ENCODE measurements at regions not wholly inside any gene's neighbourhood (a gene's known extent, or its start where the extent isn't known, plus 50 kb on each side); places are given as distances from the start of the nearest gene placed in this dataset.

DNA sequence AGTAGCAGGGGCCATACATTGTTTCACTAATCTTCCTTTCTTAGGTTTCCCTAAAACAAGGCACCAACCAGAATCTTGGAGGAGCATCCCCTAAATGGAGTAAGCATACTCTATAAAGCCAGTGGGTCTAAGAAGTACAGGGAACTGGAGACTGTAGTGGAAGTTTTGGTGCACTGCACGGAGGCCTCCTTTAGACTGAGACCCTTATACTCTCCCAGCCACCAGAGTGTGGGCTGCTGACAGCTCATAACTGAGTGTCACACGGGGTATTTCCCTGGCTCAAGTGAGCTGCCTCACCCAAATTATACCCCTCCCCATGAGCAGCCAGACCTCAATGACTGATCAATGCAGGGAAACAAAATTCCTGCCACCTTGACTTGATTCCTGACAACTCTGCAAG, 349.5 kb downstream of the NDFIP2 start:
- DNase-seq (no peak), ATAC-seq (ENCODE audit: poor library complexity) (no peak)
- Mint-ChIP-seq H3K9me3 (no peaks in the 10 kb centered on the region), H3K36me3 (ENCODE audit: low read depth) (no peaks in the 10 kb centered on the region), H3K27me3 (no peaks in the 10 kb centered on the region), H3K27ac (no peak overlapping the region), H3K4me3 (no peak overlapping the region), H3K4me1 (ENCODE audit: low read depth) (no peaks in the 10 kb centered on the region)
- TF ChIP-seq, protein P1, sequence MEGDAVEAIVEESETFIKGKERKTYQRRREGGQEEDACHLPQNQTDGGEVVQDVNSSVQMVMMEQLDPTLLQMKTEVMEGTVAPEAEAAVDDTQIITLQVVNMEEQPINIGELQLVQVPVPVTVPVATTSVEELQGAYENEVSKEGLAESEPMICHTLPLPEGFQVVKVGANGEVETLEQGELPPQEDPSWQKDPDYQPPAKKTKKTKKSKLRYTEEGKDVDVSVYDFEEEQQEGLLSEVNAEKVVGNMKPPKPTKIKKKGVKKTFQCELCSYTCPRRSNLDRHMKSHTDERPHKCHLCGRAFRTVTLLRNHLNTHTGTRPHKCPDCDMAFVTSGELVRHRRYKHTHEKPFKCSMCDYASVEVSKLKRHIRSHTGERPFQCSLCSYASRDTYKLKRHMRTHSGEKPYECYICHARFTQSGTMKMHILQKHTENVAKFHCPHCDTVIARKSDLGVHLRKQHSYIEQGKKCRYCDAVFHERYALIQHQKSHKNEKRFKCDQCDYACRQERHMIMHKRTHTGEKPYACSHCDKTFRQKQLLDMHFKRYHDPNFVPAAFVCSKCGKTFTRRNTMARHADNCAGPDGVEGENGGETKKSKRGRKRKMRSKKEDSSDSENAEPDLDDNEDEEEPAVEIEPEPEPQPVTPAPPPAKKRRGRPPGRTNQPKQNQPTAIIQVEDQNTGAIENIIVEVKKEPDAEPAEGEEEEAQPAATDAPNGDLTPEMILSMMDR (IDR thresholded peaks at IDR 0.05) = no peak
- Histone ChIP-seq H3K9me3 (ENCODE audit: control insufficient read depth in 1 of 2, insufficient read depth in 1 of 2, low read length in 2 of 2) (no peaks in the 10 kb centered on the region), H3K4me3 (ENCODE audit: low read length) (no peak overlapping the region), H3K27me3 (ENCODE audit: control insufficient read depth in 1 of 2, insufficient read depth in 2 of 2, low read length in 2 of 2) (no peaks in the 10 kb centered on the region), H3K4me1 (ENCODE audit: insufficient read depth, low read length) (no peaks in the 10 kb centered on the region), H3K27ac (ENCODE audit: low read depth in 1 of 2, low read length in 2 of 2) (no peak overlapping the region), H3K36me3 (ENCODE audit: insufficient read depth, low read length) (no peaks in the 10 kb centered on the region)
- intact Hi-C loops (cut with DNase I, micrococcal nuclease) = no loop called here
- CTCF ChIA-PET = no interaction called here
- POLR2A ChIA-PET = no interaction called here

DNA sequence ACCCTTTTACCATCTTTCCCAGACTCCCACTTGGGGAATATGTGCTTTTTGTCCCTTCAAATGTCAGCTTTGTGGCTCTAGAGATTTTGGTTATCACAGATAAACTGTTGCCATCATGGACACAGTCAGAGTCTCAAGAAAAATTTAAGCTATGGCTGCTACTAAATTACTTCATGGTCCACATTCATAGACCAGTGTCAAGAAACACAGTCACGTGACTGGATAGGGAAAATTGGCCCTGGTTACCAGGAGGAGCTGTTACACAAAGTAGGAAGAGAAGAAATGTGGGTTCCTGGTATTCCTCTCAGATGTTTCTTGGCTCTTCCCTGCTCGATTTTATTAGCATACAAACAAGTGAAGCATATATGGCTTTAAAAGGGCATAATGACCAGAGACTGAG, 348.9 kb downstream of the NDFIP2 start:
- Histone ChIP-seq H3K27ac (ENCODE audit: low read depth in 1 of 2, low read length in 2 of 2) (no peak overlapping the region), H3K27me3 (ENCODE audit: control insufficient read depth in 1 of 2, insufficient read depth in 2 of 2, low read length in 2 of 2) (no peaks in the 10 kb centered on the region)
- POLR2A ChIA-PET = no interaction called here

DNA sequence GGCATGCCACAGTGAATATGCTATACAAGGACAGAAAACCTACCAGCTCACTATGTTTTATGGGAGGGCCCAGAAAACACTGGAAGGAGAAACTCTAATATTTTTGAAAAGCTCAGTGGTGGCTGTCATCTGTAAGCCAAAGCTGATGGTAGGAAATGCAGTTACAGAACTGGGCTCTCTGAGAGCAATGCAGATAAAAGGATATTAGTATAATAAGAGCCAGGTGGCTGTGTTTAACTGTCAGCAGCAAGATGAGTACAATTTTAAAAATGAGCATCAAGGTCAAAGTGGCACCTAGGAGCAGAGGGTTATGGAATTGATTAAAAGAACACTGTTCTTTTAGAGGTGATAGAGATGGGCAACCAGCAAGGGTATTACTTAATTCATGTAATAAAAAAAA, 345.0 kb downstream of the NDFIP2 start:
- no peaks in the 10 kb centered on the region for H3K36me3 Mint-ChIP-seq (ENCODE audit: low read depth)
- DNase-seq = no peak
- Histone ChIP-seq H3K4me1 (ENCODE audit: insufficient read depth, low read length) (no peaks in the 10 kb centered on the region), H3K27ac (ENCODE audit: low read depth in 1 of 2, low read length in 2 of 2) (no peak overlapping the region), H3K9me3 (ENCODE audit: control insufficient read depth in 1 of 2, insufficient read depth in 1 of 2, low read length in 2 of 2) (no peaks in the 10 kb centered on the region), H3K27me3 (ENCODE audit: control insufficient read depth in 1 of 2, insufficient read depth in 2 of 2, low read length in 2 of 2) (no peaks in the 10 kb centered on the region), H3K36me3 (ENCODE audit: insufficient read depth, low read length) (no peaks in the 10 kb centered on the region), H3K4me3 (ENCODE audit: low read length) (no peak overlapping the region)
- no peak overlapping the region for H3K27ac Mint-ChIP-seq
- TF ChIP-seq, protein P1 (IDR thresholded peaks at IDR 0.05) = no peak
- ChIA-PET POLR2A (no interaction called here), CTCF (no interaction called here)
- H3K27me3 Mint-ChIP-seq = no peaks in the 10 kb centered on the region
- ATAC-seq (ENCODE audit: poor library complexity) = no peak
- no peaks in the 10 kb centered on the region for H3K4me1 Mint-ChIP-seq (ENCODE audit: low read depth)
- H3K4me3 Mint-ChIP-seq = no peak overlapping the region
- no peaks in the 10 kb centered on the region for H3K9me3 Mint-ChIP-seq
- intact Hi-C loops (cut with DNase I, micrococcal nuclease) = no loop called here

More for the DNA sequence above, 348.9 kb downstream of the NDFIP2 start:
- no peak overlapping the region for H3K4me3 ChIP-seq (ENCODE audit: low read length)
- H3K27ac Mint-ChIP-seq = no peak overlapping the region
- no peaks in the 10 kb centered on the region for H3K36me3 Mint-ChIP-seq (ENCODE audit: low read depth)
- H3K4me1 Mint-ChIP-seq (ENCODE audit: low read depth) = no peaks in the 10 kb centered on the region
- H3K4me1 ChIP-seq (ENCODE audit: insufficient read depth, low read length) = no peaks in the 10 kb centered on the region
- H3K9me3 Mint-ChIP-seq = no peaks in the 10 kb centered on the region
- H3K36me3 ChIP-seq (ENCODE audit: insufficient read depth, low read length) = no peaks in the 10 kb centered on the region
- no peaks in the 10 kb centered on the region for H3K27me3 Mint-ChIP-seq
- H3K4me3 Mint-ChIP-seq = no peak overlapping the region
- CTCF ChIA-PET = no interaction called here
- intact Hi-C loops (cut with DNase I, micrococcal nuclease) = no loop called here
- TF ChIP-seq, protein P1 (IDR thresholded peaks at IDR 0.05) = no peak
- H3K9me3 ChIP-seq (ENCODE audit: control insufficient read depth in 1 of 2, insufficient read depth in 1 of 2, low read length in 2 of 2) = no peaks in the 10 kb centered on the region
- DNase-seq (no peak), ATAC-seq (ENCODE audit: poor library complexity) (no peak)

All from CD4-positive, alpha-beta T cell (primary cell).